SK-N-SH treated with all-trans-retinoic acid at 6 μM for 48 hours (cell line): ENCODE measurements at regions not wholly inside any gene's neighbourhood (a gene's known extent, or its start where the extent isn't known, plus 50 kb on each side); places are given as distances from the start of the nearest gene placed in this dataset.

Experiments used
- BACH2 ChIP-seq: fragments of 250-450 bp; sonication (Bioruptor Pico); IDR thresholded peaks from 2 replicates; pipeline ENCODE4 v1.9.0; 2021; ENCODE audit warnings: mild to moderate bottlenecking, borderline replicate concordance
- CREB5 ChIP-seq: fragments of 250-450 bp; sonication (Bioruptor Pico); IDR thresholded peaks from 2 replicates; pipeline ENCODE4 v1.5.1; 2020; ENCODE audit warnings: low read depth, mild to moderate bottlenecking, moderate library complexity
- ISL1 ChIP-seq: fragments of 250-450 bp; sonication (Bioruptor Pico); IDR thresholded peaks from 2 replicates; pipeline ENCODE4 v2.1.2; 2022; ENCODE audit warnings: mild to moderate bottlenecking, moderate library complexity
- RARB ChIP-seq: fragments of 250-450 bp; sonication (Bioruptor Pico); IDR thresholded peaks from 2 replicates; pipeline ENCODE4 v1.8.0; 2021; ENCODE audit warnings: mild to moderate bottlenecking, moderate library complexity
- TSHZ2 ChIP-seq: fragments of 250-450 bp; sonication (Bioruptor Pico); IDR thresholded peaks from 2 replicates; pipeline ENCODE4 v1.5.0; 2020; ENCODE audit warnings: mild to moderate bottlenecking, moderate library complexity
- ZFP30 ChIP-seq: fragments of 450-650 bp; formaldehyde crosslinking; IDR thresholded peaks from 2 replicates; pipeline ENCODE4 v1.5.0; 2022; ENCODE audit warnings: mild to moderate bottlenecking, moderate library complexity
- ZNF565 ChIP-seq: fragments of 450-650 bp; formaldehyde crosslinking; conservative IDR thresholded peaks from 2 replicates; pipeline ENCODE4 v1.5.0; 2020; ENCODE audit warnings: low read depth, mild to moderate bottlenecking, moderate library complexity

DNA sequence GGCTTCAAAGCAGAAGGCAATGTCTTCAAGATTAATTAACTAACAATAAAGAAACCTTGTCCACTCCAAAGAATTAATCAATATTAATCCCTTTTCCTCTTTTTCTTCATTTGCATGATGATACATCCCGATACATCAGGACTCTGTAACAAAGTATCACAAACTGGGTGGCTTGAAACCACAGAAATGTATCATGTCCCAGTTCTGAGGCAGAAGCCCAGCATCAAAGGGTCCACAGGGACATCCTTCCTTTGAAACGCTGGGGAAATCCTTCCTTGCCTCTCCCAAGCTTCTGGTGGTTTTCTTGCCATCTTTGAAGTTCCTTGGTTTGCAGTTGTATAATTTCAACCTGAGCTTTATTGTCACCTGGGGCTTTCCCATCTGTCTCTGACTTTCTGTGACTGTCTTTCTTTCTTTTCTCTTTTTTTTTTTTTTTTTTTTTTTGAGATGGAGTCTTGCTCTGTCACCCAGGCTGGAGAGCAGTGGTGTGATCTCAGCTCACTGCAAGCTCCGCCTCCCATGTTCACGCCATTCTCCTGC lies 210.2 kb upstream of the ADARB2 start:
- TF ChIP-seq ZFP30 (no peak), TSHZ2 (CRISPR knock-in tag) (no peak), ZNF565 (CRISPR knock-in tag) (no peak), RARB (CRISPR knock-in tag) (no peak), CREB5 (CRISPR knock-in tag) (no peak), ISL1 (CRISPR knock-in tag) (no peak), BACH2 (CRISPR knock-in tag) (no peak)
